UCSD-AML1 (cell line): ENCODE measurements at regions not wholly inside any gene's neighbourhood (a gene's known extent, or its start where the extent isn't known, plus 50 kb on each side); places are given as distances from the start of the nearest gene placed in this dataset.
A peak's percentile ranks its signal among the peaks of the same experiment; 100 is the strongest.

Experiments used
- DNase-seq: peaks from one replicate; lab custom pipeline; 2025; ENCODE audit not compliant: unreplicated experiment; lab: John Stamatoyannopoulos, UW

- DNase-seq = no peak
Observed at GRCh38 chr18:8458546-8459215, 150.6 kb upstream of the RAB12 start.

GRCh38 chr18:8460748-8461147, 148.5 kb upstream of the RAB12 start:
- no peak for DNase-seq

- no peak for DNase-seq
Observed at GRCh38 chr18:8461544-8461943, 147.7 kb upstream of the RAB12 start.

GRCh38 chr18:8462651-8463185, 146.5 kb upstream of the RAB12 start:
- no peak for DNase-seq

- no peak for DNase-seq
Observed at GRCh38 chr18:8463791-8464190, 145.4 kb upstream of the RAB12 start.

- no peak for DNase-seq
Observed at GRCh38 chr18:8468191-8468590, 141.0 kb upstream of the RAB12 start.

- DNase-seq = no peak
Observed at GRCh38 chr18:8468921-8469335, 140.3 kb upstream of the RAB12 start.

- DNase-seq = no peak
Observed at GRCh38 chr18:8469544-8470130, 139.6 kb upstream of the RAB12 start.

GRCh38 chr18:8471372-8471771, 137.9 kb upstream of the RAB12 start:
- DNase-seq = no peak

GRCh38 chr18:8474661-8475060, 134.6 kb upstream of the RAB12 start:
- no peak for DNase-seq

GRCh38 chr18:8477615-8478014, 131.6 kb upstream of the RAB12 start:
- no peak for DNase-seq

- peak; percentile 61 for DNase-seq
Observed at GRCh38 chr18:8478166-8478967, 130.9 kb upstream of the RAB12 start.

- no peak for DNase-seq
Observed at GRCh38 chr18:8478968-8479370, 130.3 kb upstream of the RAB12 start.

GRCh38 chr18:8479789-8480188, 129.4 kb upstream of the RAB12 start:
- DNase-seq = no peak

GRCh38 chr18:8480506-8481328, 128.5 kb upstream of the RAB12 start:
- peak; percentile 22 for DNase-seq

- DNase-seq = no peak
Observed at GRCh38 chr18:8484951-8485350, 124.3 kb upstream of the RAB12 start.

GRCh38 chr18:8489761-8490160, 119.5 kb upstream of the RAB12 start:
- no peak for DNase-seq

- DNase-seq = no peak
Observed at GRCh38 chr18:8491516-8491915, 117.7 kb upstream of the RAB12 start.

GRCh38 chr18:8493141-8493540, 116.1 kb upstream of the RAB12 start:
- DNase-seq = no peak

- DNase-seq = no peak
Observed at GRCh38 chr18:8496186-8496585, 113.1 kb upstream of the RAB12 start.

- no peak for DNase-seq
Observed at GRCh38 chr18:8498905-8499304, 110.3 kb upstream of the RAB12 start.
